ENCODE measurements at regions not wholly inside any gene's neighbourhood (a gene's known extent, or its start where the extent isn't known, plus 50 kb on each side); places are given as distances from the start of the nearest gene placed in this dataset.

- no peak for TF ChIP-seq CTCF (IDR thresholded peaks at IDR 0.05)
- Histone ChIP-seq H3K36me3 (no peaks in the 10 kb centered on the region), H3K9me3 (no peaks in the 10 kb centered on the region), H3K4me3 (no peak overlapping the region), H3K27me3 (ENCODE audit: low read depth) (no peaks in the 10 kb centered on the region), H3K27ac (no peak overlapping the region), H3K4me1 (no peaks in the 10 kb centered on the region)
- intact Hi-C loops (cut with DNase I) = no loop called here
- DNase-seq (no peak), ATAC-seq (no peak)
Observed at GRCh38 chr18:59813942-59814341, 85.9 kb upstream of the PMAIP1 start.

DNA sequence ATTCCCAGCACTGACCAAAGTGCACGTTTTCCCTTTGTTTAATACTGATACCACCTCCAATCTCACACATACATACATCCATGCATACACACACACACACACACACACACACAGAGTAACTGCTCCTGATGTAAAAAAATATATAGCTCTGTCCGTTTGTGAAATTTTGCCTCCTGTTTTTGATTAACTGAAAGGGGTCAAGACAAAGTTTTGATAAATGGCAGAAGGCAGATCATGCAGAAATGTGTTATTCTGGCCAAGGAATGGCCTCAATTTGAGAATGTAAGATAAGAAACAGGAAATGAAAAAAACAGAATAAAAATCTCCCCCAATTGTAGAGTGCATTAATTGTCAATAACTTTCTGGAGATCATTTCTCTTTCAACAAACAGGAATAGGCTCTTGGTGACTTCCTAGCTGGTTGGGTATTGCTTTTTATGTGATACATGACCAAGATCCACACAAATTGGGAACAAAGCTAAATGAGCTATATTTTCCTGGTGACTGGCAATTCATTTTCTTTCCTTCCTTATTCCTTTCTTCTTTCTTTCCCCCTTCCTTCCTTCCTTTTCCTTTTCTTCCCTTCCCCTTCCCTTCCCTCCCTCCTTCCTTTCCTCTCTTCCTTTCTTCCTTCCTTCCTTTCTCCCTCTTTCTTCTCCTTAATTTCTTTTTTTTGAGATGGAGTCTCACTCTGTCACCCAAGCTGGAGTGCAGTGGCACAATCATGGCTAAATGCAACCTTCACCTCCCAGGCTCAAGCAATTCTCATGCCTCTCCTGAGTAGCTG, 88.9 kb upstream of the PMAIP1 start:
- Histone ChIP-seq H3K27ac (no peak overlapping the region), H3K9me3 (no peaks in the 10 kb centered on the region), H3K4me3 (no peak overlapping the region), H3K4me1 (no peaks in the 10 kb centered on the region), H3K27me3 (ENCODE audit: low read depth) (no peaks in the 10 kb centered on the region), H3K36me3 (no peaks in the 10 kb centered on the region)
- no peak for TF ChIP-seq CTCF (IDR thresholded peaks at IDR 0.05)
- intact Hi-C loops (cut with DNase I) = no loop called here
- ATAC-seq = no peak
- DNase-seq = no peak

DNA sequence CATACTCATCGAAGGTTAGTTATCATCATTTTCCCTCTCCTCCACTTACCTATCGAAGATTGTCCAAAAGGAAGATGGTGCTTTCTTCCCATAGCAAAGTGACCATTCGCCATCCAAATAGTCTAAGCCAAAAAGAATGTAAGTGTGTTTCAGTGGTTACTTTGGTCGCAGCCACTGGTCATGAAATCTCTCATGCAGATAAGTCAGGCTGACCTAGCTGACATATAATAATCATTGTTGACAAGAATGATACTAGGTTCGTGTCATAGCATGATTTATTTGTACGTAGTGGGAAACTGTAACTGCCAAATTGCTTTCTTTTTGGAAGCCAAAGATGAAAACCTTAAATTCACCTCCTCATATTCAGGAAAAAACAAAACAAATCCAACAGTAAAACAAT, 89.6 kb upstream of the PMAIP1 start:
- no peaks in the 10 kb centered on the region for H3K27me3 ChIP-seq (ENCODE audit: low read depth)
- H3K9me3 ChIP-seq = no peaks in the 10 kb centered on the region
- no peak overlapping the region for H3K27ac ChIP-seq
- DNase-seq (no peak), ATAC-seq (no peak)
- no peak overlapping the region for H3K4me3 ChIP-seq
- no peaks in the 10 kb centered on the region for H3K4me1 ChIP-seq
- no peak for TF ChIP-seq CTCF (IDR thresholded peaks at IDR 0.05)
- H3K36me3 ChIP-seq = no peaks in the 10 kb centered on the region
- intact Hi-C loops (cut with DNase I) = no loop called here

- DNase-seq (no peak), ATAC-seq (no peak)
- Histone ChIP-seq H3K4me1 (no peaks in the 10 kb centered on the region), H3K36me3 (no peaks in the 10 kb centered on the region), H3K4me3 (no peak overlapping the region), H3K27me3 (ENCODE audit: low read depth) (no peaks in the 10 kb centered on the region), H3K27ac (no peak overlapping the region), H3K9me3 (no peaks in the 10 kb centered on the region)
- TF ChIP-seq CTCF (IDR thresholded peaks at IDR 0.05) = no peak
- intact Hi-C loops (cut with DNase I) = no loop called here
Observed at GRCh38 chr18:59802031-59802430, 97.8 kb upstream of the PMAIP1 start.

DNA sequence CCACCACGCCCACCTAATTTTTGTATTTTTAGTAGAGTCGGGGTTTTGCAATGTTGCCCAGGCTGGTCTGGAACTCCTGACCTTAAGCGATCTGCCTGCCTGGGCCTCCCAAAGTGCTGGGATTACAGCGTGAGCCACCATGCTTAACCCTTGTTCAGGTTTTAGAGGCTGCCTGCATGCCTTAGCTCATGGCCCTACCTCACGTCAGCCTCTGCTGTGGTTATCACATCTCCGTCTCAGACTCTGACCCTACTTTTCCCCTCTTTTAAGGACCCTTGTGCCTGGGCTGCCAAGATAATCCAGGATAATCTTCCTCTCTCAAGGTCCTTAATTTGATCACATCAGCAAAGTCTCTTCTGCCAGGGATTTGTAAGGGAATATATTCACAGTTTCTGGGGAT, 98.2 kb upstream of the PMAIP1 start:
- Histone ChIP-seq H3K27me3 (ENCODE audit: low read depth) (no peaks in the 10 kb centered on the region), H3K36me3 (no peaks in the 10 kb centered on the region), H3K4me1 (no peaks in the 10 kb centered on the region), H3K4me3 (no peak overlapping the region), H3K9me3 (no peaks in the 10 kb centered on the region), H3K27ac (no peak overlapping the region)
- ATAC-seq (no peak), DNase-seq (no peak)
- no peak for TF ChIP-seq CTCF (IDR thresholded peaks at IDR 0.05)
- intact Hi-C loops (cut with DNase I) = no loop called here
